ENCODE measurements at regions not wholly inside any gene's neighbourhood (a gene's known extent, or its start where the extent isn't known, plus 50 kb on each side); places are given as distances from the start of the nearest gene placed in this dataset.

- TF ChIP-seq CTCF (IDR thresholded peaks at IDR 0.05; ENCODE audit: insufficient read depth, low read depth, low read length, missing control alignments), result no peak
- DNase-seq (ENCODE audit: low read depth), result no peak
- no peak overlapping the region for H3K4me3 ChIP-seq (ENCODE audit: low read depth, low read length)
Observed at GRCh38 chr4:23242962-23243361, 550.2 kb downstream of the GBA3 start.

- no peak for DNase-seq (ENCODE audit: low read depth)
- no peak for TF ChIP-seq CTCF (IDR thresholded peaks at IDR 0.05; ENCODE audit: insufficient read depth, low read depth, low read length, missing control alignments)
- H3K4me3 ChIP-seq (ENCODE audit: low read depth, low read length), result no peak overlapping the region
Observed at GRCh38 chr4:23241408-23241807, 548.7 kb downstream of the GBA3 start.

GRCh38 chr4:23238848-23239247 lies 546.1 kb downstream of the GBA3 start:
- TF ChIP-seq CTCF (IDR thresholded peaks at IDR 0.05; ENCODE audit: insufficient read depth, low read depth, low read length, missing control alignments), result no peak
- no peak for DNase-seq (ENCODE audit: low read depth)
- no peak overlapping the region for H3K4me3 ChIP-seq (ENCODE audit: low read depth, low read length)

- TF ChIP-seq CTCF (IDR thresholded peaks at IDR 0.05; ENCODE audit: insufficient read depth, low read depth, low read length, missing control alignments), result no peak
- H3K4me3 ChIP-seq (ENCODE audit: low read depth, low read length), result no peak overlapping the region
- DNase-seq (ENCODE audit: low read depth), result no peak
Observed at GRCh38 chr4:23237771-23238170, 545.0 kb downstream of the GBA3 start.

- no peak for DNase-seq (ENCODE audit: low read depth)
- no peak overlapping the region for H3K4me3 ChIP-seq (ENCODE audit: low read depth, low read length)
- TF ChIP-seq CTCF (IDR thresholded peaks at IDR 0.05; ENCODE audit: insufficient read depth, low read depth, low read length, missing control alignments), result no peak
Observed at GRCh38 chr4:23235628-23236390, 543.1 kb downstream of the GBA3 start.

GRCh38 chr4:23234716-23235115 lies 542.0 kb downstream of the GBA3 start:
- no peak overlapping the region for H3K4me3 ChIP-seq (ENCODE audit: low read depth, low read length)
- TF ChIP-seq CTCF (IDR thresholded peaks at IDR 0.05; ENCODE audit: insufficient read depth, low read depth, low read length, missing control alignments), result no peak
- no peak for DNase-seq (ENCODE audit: low read depth)

- DNase-seq (ENCODE audit: low read depth), result no peak
- no peak for TF ChIP-seq CTCF (IDR thresholded peaks at IDR 0.05; ENCODE audit: insufficient read depth, low read depth, low read length, missing control alignments)
- H3K4me3 ChIP-seq (ENCODE audit: low read depth, low read length), result no peak overlapping the region
Observed at GRCh38 chr4:23234018-23234417, 541.3 kb downstream of the GBA3 start.

Measured in GM12865 (cell line).